C1 segment of cervical spinal cord (tissue), 14 donors: ENCODE measurements at regions not wholly inside any gene's neighbourhood (a gene's known extent, or its start where the extent isn't known, plus 50 kb on each side); places are given as distances from the start of the nearest gene placed in this dataset.
A peak's percentile ranks its signal among the peaks of the same experiment; 100 is the strongest.
"Not testable (repeated sequence)": the region's sequence is repeated elsewhere in the genome, so short reads cannot be mapped to it uniquely, and the experiment has no call there.

Source experiments
- DNase-seq, 14 donors: peaks; one replicate each; lab custom pipeline; 2025; lab: John Stamatoyannopoulos, UW

- no peak for DNase-seq
Measured at GRCh38 chr11:8772571-8773519, 90.3 kb downstream of the RPL27A start.

GRCh38 chr11:8773916-8774539 is 91.4 kb downstream of the RPL27A start:
- no peak for DNase-seq

- DNase-seq = not testable (repeated sequence)
Measured at GRCh38 chr11:8774916-8775315, 92.3 kb downstream of the RPL27A start.

DNA sequence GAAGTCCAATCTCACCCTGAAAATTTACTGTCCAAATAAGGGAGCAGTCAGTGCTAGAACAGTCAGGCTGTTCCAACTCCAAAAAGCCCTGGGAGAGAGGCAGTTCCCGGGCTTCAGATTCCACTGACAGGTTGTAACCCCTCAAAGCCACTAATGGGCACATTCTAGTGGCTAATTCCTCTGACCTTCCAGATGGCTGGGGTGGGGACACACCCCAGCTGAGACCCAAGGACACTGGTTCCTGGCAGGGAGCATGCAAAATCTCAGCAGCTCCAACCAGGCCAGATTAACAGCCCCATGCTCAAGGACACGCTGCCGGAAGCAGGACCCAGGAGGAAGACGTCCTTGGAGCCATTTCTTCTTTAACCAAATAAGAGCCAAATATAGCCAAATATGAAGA is 92.7 kb downstream of the RPL27A start:
- DNase-seq = no peak

- no peak for DNase-seq
Measured at GRCh38 chr11:8775734-8776133, 93.1 kb downstream of the RPL27A start.

GRCh38 chr11:8776209-8776608 is 93.6 kb downstream of the RPL27A start:
- DNase-seq = no peak

DNA sequence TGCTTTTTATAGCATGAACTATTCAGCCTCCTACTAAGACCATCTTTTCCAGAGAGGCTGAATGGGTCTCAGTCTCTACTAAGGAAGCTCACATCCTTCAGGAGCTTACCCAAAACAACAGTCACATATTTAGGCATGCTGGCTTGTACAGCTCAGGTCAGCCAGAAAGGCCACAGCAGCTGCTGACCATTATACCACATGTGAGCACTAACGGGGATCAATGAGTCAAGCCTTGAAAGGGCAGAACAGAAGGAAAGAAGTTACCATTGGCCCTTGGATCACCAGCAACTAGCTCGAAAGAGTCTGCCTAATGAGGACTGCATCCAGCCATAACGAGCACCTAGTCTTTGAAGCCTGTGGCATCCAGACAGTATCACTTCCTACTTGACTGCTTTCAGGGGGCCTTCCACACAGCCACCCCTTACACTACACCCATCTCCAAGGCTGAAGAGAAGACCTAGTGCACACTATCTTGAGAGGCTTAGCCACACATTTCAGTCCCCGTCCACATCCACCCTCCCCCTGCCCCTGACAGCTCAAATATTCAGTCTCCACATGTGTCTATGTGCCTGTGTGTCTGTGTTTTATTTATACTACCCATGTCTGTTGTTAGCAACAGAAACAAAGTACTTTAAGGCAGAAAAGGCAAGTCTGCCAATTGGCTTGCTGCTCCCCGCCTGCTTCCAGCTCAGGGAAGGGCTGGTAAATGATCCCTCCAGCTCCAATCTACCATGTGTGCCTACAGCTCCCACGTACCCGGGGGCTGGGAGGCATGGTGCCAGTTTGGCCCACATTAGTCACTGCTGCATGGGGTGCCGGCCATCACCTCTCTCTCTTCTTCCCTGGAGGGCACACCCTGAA is 95.5 kb downstream of the RPL27A start:
- peak in 2 of 14 donors; percentile 4 to 9 for DNase-seq

DNA sequence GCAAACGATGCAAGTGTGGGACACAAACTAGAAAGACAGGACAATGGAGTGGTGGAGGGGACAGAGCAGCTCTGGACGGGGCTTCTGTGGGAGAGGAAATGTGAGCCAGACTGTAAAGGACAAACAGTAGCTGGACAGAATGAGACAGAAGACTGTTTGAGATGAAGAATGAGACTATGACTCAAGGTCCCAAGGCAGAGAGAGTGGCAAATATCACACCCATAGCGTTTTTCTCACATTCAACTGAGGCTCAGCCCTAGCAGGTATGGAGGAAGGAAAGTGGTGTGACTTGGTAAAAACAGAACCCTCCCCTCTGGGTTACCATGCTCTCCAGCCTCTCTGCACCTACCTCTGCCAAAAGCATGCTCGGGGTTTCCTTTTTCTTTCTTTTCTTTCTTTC is 96.5 kb downstream of the RPL27A start:
- DNase-seq = no peak

- DNase-seq = no peak
Measured at GRCh38 chr11:8779732-8780131, 97.1 kb downstream of the RPL27A start.

GRCh38 chr11:8784954-8785353 is 102.4 kb downstream of the RPL27A start:
- DNase-seq = peak in 1 of 14 donors; percentile 2

DNA sequence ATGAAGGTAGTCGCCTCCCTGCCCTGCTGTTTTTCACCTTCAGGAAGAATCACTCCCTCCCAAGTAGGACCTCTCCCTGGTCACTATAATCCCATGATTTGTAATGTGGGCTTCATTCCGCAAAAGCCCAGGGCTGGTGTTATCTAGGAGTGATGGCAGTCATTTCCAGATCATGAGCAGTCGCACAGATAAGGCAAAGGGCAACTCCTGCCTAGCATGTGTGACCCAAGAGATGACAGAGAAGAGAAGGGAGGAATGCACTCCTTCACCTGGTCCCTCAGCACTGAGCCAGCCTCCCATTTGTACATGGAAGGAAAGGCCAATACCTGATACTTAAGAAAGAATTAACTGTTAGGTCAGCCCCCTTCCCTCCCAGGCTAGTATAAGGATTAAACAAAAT is 102.9 kb downstream of the RPL27A start:
- no peak for DNase-seq

GRCh38 chr11:8785998-8786397 is 103.4 kb downstream of the RPL27A start:
- no peak for DNase-seq

DNA sequence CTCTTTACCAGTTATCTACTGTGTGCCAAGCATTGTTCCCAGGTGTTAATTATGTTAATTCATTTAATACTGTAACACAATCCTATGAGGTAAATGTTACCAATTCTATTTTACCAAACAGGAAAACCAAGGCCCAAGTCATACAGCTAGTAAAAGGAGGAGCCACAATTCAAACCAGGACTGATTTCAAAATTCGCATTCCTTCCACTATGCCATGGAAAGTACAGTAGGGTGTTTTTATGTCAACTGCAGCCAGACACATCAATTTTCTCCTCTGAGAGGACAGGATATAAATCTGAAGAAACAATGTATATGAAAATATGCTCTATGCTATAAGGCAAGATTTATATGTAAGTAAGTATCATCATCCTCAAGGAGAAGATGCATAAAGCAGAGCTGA is 104.3 kb downstream of the RPL27A start:
- no peak for DNase-seq

DNA sequence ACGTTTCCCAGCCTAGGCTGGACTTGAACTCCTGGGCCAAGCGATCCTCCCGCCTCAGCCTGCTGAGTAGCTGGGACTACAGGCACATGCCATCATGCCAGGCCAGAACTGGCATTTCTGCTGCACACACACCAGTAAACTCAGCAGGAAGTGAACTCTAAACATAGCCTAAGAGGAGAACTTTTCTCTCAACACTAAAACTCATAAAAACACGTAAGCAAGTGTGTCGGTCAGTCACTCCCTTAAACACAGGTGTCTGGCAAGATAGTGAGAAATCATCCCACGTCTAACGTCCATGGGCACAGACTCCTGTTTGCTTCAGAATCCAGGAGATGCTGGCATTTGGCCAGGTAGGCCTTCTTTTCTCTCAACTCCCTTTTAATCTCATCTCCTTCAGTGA is 104.8 kb downstream of the RPL27A start:
- DNase-seq = no peak

DNA sequence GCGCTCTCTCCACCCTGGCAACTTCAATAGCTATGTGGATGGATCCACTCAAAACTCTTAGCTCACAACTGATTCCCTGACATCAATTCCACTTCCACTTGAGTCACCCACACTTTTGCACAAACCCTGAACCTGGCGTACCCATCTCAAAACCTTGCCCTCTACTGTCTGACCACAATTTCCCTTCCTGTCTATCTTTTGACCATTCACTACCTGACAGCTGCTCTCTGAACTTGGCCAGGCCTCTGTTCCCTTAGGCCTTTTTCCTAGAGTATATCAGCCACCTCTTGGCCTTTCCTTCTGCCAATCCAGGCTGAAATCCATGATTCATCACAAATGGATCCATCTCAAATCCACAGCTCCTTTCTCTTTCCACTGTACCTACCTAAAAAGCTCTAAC is 106.0 kb downstream of the RPL27A start:
- no peak for DNase-seq

DNA sequence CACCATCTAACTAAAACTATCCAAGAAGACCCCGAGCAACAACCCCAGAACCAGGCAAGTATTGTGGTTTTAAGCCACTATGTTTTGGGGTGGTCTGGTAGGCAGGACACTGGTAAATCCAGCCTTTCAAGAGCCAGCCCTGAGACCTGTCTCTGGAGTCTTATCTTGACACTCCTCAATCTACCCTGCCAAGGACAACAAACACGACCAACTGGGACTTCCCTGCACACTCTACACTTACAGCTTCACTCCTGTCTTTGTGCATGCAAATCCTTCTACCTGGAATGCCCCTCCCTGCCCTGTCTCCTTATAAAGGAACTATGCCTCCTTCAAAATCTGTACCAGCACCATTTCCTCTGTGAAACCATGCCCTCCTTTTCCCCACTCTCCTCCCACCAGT is 107.3 kb downstream of the RPL27A start:
- no peak for DNase-seq

GRCh38 chr11:8790968-8791367 is 108.4 kb downstream of the RPL27A start:
- DNase-seq = no peak

GRCh38 chr11:8792710-8793109 is 110.1 kb downstream of the RPL27A start:
- DNase-seq = no peak

GRCh38 chr11:8793114-8793777 is 110.7 kb downstream of the RPL27A start:
- no peak for DNase-seq

- no peak for DNase-seq
Measured at GRCh38 chr11:8794126-8794525, 111.5 kb downstream of the RPL27A start.

- DNase-seq = no peak
Measured at GRCh38 chr11:8794677-8795103, 112.1 kb downstream of the RPL27A start.
